NCI-H1436 treated with DMSO at 0.1 percent for 48 hours (cell line): ENCODE measurements at regions not wholly inside any gene's neighbourhood (a gene's known extent, or its start where the extent isn't known, plus 50 kb on each side); places are given as distances from the start of the nearest gene placed in this dataset.
A peak's percentile ranks its signal among the peaks of the same experiment; 100 is the strongest.

Experiments
- DNase-seq: peaks from one replicate; lab custom pipeline; 2025; lab: John Stamatoyannopoulos, UW

DNA sequence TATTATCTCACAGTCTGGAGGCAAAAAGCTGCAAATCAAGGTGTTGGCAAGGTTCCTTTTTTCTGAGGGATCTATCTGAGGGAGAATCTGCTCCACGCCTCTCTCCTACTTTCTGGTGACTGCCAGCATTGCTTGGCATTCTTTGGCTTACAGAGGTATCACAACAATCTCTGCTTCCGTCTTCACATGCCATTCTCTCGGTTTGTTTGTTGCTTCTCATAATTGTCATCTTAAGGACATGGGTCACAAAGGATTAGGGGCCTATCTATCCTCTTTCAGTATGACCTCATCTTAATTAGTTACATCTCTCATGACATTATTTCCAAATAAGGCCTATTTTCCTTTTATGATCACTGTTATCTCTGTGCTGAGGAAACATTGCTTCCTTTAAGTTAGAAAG is 345.0 kb downstream of the FOXG1 start:
- no peak for DNase-seq

DNA sequence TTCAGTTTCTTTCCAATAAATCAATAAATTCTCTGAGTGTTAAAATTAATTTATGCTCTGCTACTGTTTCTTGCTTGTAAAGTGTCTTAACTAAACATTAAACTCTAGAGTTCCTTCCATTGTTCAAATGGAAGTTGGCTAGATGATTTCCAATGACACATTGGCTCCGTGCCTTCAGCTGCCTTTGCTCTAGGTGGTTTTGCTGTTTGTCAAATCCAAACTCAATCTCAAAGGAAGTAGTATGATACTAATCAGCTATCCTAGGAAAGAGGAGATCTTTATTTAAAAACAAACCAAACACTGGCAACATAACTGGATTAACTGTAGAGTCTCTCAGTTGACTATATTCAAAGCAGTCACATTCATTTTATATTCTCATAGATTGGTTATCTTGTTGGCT is 356.4 kb downstream of the FOXG1 start:
- DNase-seq: no peak

GRCh38 chr14:29126361-29126760 is 359.8 kb downstream of the FOXG1 start:
- no peak for DNase-seq

GRCh38 chr14:29126865-29127264 is 360.3 kb downstream of the FOXG1 start:
- no peak for DNase-seq

- DNase-seq: no peak
Measured at GRCh38 chr14:29140016-29140415, 373.4 kb downstream of the FOXG1 start.

DNA sequence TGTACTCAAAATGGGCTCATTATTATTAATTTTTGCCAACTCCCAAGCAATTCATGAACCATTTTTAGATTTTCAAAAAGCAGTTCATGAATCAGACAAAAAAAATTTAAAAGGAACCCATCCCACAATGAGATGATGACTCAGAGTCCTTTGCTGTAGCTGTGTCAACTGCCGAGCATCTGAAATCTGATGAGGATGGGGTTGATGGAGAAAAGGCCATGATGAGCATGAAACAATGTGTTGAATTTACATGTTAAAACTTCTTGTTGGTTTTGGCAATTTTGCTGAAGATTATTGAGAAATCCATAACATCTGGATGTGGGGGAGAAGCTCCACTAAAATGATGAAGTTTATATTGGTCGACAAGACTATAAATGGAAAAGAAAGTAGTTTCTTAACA is 378.0 kb downstream of the FOXG1 start:
- no peak for DNase-seq

GRCh38 chr14:29148221-29148620 is 381.6 kb downstream of the FOXG1 start:
- DNase-seq: no peak

- DNase-seq: no peak
Measured at GRCh38 chr14:29149798-29150197, 383.2 kb downstream of the FOXG1 start.

GRCh38 chr14:29150659-29151058 is 384.1 kb downstream of the FOXG1 start:
- DNase-seq: no peak

DNA sequence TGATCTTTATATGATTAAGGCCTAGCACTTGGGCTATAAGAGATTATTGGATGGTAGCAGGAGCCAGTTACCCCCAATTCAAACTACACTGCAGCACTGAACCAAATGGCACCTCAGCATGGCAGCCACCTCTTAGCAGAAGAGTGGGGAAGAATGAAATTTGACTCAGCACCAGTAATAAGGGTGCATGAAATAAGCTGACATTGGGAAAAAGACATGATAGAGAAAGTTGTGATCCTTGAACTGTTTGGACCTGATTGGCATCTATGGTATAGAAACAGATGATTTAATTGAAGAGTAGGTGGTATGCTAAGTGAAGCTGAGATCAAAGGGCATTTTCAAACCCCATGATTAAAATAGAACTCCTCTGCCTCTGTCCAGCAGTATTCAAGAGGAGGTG is 389.5 kb downstream of the FOXG1 start:
- no peak for DNase-seq

- no peak for DNase-seq
Measured at GRCh38 chr14:29161593-29161992, 395.0 kb downstream of the FOXG1 start.

GRCh38 chr14:29163109-29163508 is 396.5 kb downstream of the FOXG1 start:
- DNase-seq: no peak

DNA sequence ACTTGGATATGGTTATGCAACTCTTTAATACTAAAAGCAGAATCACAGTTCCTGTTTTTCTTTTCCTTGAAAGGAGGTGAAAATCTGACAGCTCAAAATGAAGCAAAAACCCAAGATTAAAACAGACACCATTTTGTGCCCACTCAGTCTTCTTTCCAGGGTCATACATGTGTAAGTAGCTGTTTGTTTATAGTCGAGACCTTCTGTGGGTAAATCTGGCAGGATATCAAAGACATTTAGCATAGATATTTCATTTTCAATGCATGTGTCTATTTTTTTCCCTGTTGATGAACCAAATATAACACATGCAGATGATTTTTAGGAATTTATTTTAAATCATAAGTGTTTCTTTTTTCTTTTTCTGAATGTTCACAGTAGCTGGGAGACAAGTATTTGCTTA is 398.8 kb downstream of the FOXG1 start:
- DNase-seq: no peak

DNA sequence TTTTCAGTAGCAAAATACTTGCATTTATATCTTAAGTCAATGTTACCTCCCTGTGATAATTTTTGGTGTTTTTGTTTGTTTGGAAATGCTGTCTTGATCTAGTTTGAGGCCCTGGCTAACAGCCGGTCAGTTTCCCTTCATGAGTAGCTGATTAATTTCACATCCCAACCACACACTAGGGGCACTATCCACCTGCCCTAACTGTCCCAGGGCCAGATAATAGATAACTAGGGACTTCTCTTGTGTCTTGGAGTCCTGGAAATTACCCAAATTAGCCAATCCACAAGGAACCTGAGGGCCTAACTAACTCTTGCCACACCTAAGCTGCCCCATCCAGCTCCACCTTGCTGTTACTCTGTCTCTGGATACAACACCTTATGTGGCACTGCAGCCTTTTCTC is 399.9 kb downstream of the FOXG1 start:
- no peak for DNase-seq

DNA sequence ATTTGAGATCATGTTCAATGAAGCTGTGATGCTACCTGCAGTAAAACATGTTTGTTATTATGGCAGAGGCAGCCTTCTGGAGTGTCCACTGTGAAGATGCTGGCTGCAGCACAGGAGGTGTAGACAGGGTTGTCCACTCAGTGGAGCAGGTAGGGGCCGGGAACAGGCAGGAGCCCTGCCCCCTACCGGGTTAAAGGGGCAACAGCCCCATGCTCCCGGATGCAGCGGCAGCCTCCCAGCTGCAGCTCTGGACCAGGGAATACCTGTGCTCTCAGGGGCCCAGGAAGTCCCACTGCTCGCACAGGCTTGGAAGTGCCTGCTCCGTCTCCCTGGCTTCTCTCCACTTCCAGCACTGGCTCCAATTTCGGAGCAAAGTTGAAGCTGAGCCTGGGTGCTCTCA is 401.6 kb downstream of the FOXG1 start:
- no peak for DNase-seq

DNA sequence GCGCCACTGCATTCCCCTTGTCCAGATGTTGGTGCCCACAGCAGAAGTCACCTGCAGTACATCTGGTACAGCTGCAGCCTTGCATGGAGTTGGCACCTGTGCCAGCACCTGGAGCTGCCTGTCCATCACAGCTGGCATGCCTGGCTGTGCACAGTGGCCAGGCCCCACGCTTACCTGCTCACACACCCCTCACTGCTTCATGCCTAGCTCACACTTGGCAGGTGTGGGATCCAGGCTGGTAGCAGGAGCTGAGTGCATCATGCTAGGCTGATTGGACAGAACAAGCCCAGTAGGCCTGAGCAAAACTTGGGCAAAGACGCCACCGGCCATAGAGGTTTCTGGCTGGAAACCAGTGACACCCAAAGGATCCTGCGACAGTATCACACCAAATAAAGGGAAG is 402.8 kb downstream of the FOXG1 start:
- no peak for DNase-seq

GRCh38 chr14:29175706-29176105 is 409.1 kb downstream of the FOXG1 start:
- no peak for DNase-seq

DNA sequence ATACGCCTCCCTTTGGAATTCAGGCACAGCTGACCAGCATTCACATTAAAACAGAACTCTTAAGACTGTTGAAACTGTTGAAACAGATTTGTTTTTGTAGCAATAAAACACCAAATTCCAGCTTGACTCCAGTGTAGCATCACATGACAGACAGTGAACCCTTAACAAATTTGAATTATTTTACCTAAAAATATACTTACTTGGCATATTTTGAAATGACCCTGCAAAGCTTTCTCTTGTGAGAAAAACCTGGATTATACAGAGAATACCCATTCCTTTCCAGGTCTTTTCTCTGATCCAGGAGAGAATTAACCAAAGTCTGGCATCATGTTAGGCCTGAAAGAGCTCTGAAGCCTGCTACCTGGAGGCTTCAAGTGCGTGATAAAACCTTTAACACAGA is 410.3 kb downstream of the FOXG1 start:
- no peak for DNase-seq

GRCh38 chr14:29178971-29179370 is 412.4 kb downstream of the FOXG1 start:
- DNase-seq: no peak

DNA sequence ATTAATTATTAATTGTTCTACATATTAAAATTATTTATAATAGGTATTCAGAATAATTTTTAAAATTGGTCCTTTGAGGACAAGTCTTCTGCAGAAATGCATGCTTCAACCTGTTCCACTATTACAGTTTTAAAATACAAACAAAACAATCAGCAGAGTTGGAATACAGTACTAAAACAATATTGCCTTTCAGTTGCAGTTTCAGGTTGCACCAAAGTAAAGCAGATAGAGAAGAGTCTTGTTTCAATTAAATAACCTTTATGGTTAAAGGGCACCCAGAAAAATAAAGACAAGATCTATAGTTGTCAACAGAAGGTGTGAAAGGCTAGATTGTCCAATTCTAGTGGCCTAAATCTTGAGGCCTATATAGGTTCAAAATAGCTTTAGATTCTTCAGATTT is 424.5 kb downstream of the FOXG1 start:
- no peak for DNase-seq

- DNase-seq: no peak
Measured at GRCh38 chr14:29197557-29197956, 431.0 kb downstream of the FOXG1 start.

DNA sequence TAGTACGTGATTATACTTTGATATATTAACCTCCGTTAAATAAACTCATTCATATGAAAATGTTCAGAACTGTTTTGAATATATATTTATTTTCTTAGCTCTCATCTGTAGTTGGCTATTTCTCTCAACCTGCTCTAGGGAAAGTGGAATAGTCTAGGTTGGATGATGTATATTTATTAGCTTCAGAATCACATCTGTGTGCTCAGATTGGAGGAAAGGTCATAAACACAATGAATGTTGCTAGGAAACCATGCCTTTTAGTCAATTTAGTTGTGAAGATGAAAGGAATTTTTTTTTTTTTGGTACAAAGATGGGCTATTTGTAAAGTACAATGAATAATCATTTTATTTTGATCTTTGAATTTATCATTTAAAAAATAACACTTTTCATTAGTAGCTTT is 439.1 kb downstream of the FOXG1 start:
- DNase-seq: no peak

GRCh38 chr14:29215853-29216252 is 449.3 kb downstream of the FOXG1 start:
- no peak for DNase-seq

DNA sequence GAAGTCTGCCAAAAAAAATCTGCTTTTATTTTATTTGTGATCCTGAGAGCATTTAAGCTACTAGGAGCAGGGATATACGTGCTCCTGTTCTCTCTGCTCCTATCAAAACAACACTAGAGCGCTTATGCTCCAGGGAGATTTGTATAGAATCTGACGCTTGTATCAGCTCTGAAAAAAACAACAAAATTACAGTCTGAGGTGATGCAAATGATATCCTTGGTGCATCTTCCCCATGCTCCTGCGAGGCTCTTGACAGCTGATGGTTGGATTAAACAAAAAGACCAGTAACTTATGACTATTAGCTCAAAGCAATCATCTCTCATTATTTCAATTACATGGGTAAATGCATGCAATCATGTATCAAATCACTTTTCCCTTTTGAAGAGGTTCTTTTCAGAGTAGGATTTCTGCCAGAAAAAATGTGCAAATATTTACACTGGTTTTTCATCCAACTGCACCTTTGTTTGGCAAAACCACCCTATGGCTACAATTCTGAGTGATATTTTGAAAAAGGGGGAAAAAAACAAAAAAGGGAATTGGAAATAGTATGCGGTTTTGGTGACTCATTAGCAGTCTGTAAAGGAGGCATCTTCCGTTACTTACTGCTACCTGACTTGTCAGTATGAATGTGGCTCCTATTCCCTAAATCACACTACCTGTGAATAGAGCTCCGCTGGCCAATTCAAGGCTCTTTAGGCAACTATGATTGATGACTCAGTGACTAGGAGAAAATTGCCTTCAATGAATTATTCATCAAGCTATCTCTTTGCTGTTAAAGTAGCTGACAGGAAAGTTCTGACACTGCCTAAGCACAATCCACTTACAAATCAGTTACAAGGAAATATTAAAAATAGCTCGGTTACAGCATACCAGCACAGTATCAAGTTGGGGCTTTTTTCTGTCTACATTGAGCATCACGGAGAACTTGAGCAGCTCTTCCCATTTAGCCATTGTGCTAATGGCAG is 450.0 kb downstream of the FOXG1 start:
- DNase-seq: peak; percentile 99
